ENCODE measurements at regions not wholly inside any gene's neighbourhood (a gene's known extent, or its start where the extent isn't known, plus 50 kb on each side); places are given as distances from the start of the nearest gene placed in this dataset.
A peak's percentile ranks its signal among the peaks of the same experiment; 100 is the strongest.

DNA sequence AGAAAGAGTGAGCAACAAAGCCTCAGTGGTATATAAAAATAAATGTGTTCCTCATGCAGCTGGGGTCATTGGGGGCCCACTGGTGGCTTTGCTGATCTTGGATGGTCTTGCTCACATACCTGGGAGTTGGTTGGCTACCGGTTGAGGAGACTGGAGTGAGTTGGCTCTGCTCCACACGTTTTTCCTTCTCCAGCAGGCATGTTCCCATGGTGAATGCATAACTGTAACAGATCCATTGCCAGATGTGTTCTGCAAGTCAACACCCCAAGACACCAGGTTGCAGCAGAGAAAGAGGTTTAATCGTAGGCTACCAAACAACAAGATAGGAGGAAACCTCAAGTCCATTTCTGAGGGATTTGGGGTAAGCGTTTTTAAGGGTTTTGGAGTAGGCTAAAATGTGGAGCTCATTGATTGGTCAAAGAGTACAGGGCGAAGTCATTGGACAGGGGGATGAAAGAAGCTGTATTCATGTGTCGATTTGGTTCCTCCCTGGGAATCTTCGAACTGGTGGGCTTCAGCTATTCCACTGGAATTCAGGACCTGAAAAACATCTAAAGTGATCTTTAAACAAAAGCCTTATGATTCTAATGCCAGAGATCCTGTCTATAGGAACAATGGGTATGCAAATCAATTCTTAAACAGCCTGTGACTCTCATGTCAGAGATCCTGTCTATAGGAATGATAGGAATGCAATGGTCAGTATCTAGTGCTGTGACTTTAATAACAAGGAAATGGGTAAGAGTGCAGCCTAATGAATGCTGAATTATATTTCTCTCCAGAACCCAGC lies 467.5 kb upstream of the C16orf82 start:
- Histone ChIP-seq H3K4me3 (no peak overlapping the region), H3K9me3 (no peaks in the 10 kb centered on the region), H3K27ac (peak overlapping the region in 1 of 12 donors; percentile 70), H3K36me3 (no peaks in the 10 kb centered on the region), H3K27me3 (peaks cover 0 to 9% (median 0%) of the 10 kb centered on the region in 9 donors), H3K4me1 (no peaks in the 10 kb centered on the region)
- WGBS, 4 donors = 65 to 72% (median 71%) methylated on average over 7 of the region's 7 CpGs
- intact Hi-C loops (cut with DNase I) = no loop called here
- DNase-seq = no peak
- no peak for TF ChIP-seq POLR2A (IDR thresholded peaks at IDR 0.05)
- TF ChIP-seq, protein P1, sequence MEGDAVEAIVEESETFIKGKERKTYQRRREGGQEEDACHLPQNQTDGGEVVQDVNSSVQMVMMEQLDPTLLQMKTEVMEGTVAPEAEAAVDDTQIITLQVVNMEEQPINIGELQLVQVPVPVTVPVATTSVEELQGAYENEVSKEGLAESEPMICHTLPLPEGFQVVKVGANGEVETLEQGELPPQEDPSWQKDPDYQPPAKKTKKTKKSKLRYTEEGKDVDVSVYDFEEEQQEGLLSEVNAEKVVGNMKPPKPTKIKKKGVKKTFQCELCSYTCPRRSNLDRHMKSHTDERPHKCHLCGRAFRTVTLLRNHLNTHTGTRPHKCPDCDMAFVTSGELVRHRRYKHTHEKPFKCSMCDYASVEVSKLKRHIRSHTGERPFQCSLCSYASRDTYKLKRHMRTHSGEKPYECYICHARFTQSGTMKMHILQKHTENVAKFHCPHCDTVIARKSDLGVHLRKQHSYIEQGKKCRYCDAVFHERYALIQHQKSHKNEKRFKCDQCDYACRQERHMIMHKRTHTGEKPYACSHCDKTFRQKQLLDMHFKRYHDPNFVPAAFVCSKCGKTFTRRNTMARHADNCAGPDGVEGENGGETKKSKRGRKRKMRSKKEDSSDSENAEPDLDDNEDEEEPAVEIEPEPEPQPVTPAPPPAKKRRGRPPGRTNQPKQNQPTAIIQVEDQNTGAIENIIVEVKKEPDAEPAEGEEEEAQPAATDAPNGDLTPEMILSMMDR (IDR thresholded peaks at IDR 0.05) = no peak
- ATAC-seq = no peak

DNA sequence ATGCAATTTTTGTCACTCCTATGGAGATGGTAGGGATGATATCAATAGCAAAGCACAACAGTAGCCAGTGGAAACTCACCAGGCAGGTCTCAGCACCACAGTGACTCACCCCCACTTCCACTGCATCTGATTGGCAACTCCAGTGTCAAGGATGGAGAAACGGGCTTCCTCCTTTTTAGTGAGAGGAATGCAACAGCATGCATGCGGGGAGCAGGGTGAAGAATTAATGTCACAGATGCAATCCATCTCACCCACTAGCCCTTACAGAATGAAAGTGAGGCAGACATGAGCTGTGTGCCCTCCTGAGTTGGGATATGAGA lies 467.0 kb upstream of the C16orf82 start:
- Histone ChIP-seq H3K27me3 (peaks cover 0 to 9% (median 0%) of the 10 kb centered on the region in 9 donors), H3K9me3 (no peaks in the 10 kb centered on the region)

DNA sequence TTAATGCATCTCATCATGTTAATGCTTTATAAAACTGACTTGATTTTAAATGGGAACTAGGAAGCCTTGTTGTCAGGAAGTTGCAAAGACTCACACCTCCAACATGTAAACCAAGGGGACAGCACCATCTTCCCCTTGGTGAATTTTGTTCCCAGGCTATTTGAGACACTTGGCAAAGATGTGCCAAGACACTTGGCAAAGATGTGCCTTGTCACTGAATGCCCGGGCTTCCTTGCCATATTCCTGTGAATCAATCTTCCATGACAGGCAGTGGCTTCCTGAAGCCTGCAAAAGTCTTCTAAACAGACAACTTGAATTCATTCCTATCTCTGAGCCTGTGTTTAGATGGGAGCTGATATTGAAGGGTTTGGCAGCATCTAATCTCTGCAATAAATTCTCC lies 465.4 kb upstream of the C16orf82 start:
- H3K4me3 ChIP-seq = no peak overlapping the region
- WGBS, 4 donors = 11 to 39% (median 28%) methylated on average over 1 of the region's 1 CpG
- no peaks in the 10 kb centered on the region for H3K4me1 ChIP-seq

More for the DNA sequence above, 467.0 kb upstream of the C16orf82 start:
- no peak for TF ChIP-seq POLR2A (IDR thresholded peaks at IDR 0.05)
- TF ChIP-seq, protein P1 (IDR thresholded peaks at IDR 0.05) = no peak
- Histone ChIP-seq H3K4me3 (no peak overlapping the region), H3K27ac (peak overlapping the region in 1 of 12 donors; percentile 70), H3K4me1 (no peaks in the 10 kb centered on the region), H3K36me3 (no peaks in the 10 kb centered on the region)
- intact Hi-C loops (cut with DNase I) = no loop called here
- 39 to 51% (median 47%) methylated on average over 2 of the region's 2 CpGs for WGBS, 4 donors
- no peak for ATAC-seq
- no peak for DNase-seq

DNA sequence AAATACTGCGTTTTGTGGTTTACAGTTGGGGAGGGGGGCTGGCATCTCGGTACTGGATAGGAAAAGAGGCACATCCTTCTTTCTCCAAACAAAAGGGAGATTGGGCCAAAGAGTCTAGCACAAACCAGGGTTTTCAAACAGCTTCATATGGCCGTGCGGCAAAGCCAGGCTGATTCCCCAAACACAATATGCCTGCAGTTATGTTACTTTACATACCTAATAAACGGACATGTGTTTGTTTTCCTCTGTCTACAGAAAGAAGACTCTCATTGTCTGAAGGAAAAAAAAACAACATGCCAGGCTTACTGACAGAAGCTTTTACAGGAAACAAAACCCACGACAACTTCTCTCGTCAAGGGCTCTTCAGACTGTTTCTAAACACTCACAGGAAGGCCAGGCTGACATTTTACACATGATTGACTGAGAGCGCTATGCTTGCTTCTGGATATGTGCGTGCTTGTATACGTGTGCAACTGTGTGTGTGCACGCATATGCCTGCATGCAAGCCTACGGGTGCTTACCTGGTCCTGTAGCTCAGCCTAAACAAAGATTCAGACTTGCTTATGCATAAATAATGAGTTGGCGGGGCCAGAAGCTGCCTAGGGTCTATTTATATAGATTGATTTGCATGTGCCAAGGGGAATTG lies 461.0 kb upstream of the C16orf82 start:
- TF ChIP-seq POLR2A (IDR thresholded peaks at IDR 0.05) = no peak
- TF ChIP-seq, protein P1 (IDR thresholded peaks at IDR 0.05) = no peak
- H3K4me1 ChIP-seq = no peaks in the 10 kb centered on the region
- no peaks in the 10 kb centered on the region for H3K36me3 ChIP-seq
- H3K9me3 ChIP-seq = no peaks in the 10 kb centered on the region
- intact Hi-C loops (cut with DNase I) = loop anchor here in 1 of 10 donors (2.0 kb wide), 1 partner anchor 69 kb away; no protein-coding TSS in a partner anchor
- H3K27ac ChIP-seq = no peak overlapping the region
- DNase-seq (no peak), ATAC-seq (no peak)
- H3K4me3 ChIP-seq = no peak overlapping the region
- peaks cover 0 to 5% (median 0%) of the 10 kb centered on the region in 9 donors for H3K27me3 ChIP-seq
- WGBS, 4 donors = 67 to 71% (median 67%) methylated on average over 13 of the region's 13 CpGs

More for the DNA sequence above, 465.4 kb upstream of the C16orf82 start:
- H3K27me3 ChIP-seq = peaks cover 0 to 9% (median 0%) of the 10 kb centered on the region in 9 donors
- no peak for TF ChIP-seq POLR2A (IDR thresholded peaks at IDR 0.05)
- TF ChIP-seq, protein P1 (IDR thresholded peaks at IDR 0.05) = no peak
- no peaks in the 10 kb centered on the region for H3K36me3 ChIP-seq
- ATAC-seq (no peak), DNase-seq (no peak)
- intact Hi-C loops (cut with DNase I) = no loop called here
- H3K9me3 ChIP-seq = no peaks in the 10 kb centered on the region
- H3K27ac ChIP-seq = no peak overlapping the region

Measured in heart left ventricle (tissue), 16 donors.